GM23338 (cell line): ENCODE measurements at regions not wholly inside any gene's neighbourhood (a gene's known extent, or its start where the extent isn't known, plus 50 kb on each side); places are given as distances from the start of the nearest gene placed in this dataset.

Source experiments
- ATAC-seq: fragments of 200-7000 bp; cut with Tn5 transposase; 3 replicates; pipeline ENCODE4 v1.9.1; 2020
- DNase-seq: peaks from one replicate; pipeline ENCODE4 v3.0.0-alpha.2; 2015; ENCODE audit warnings: low spot score
- H2AFZ ChIP-seq: fragments of 200-600 bp; sonication (generic); 2 replicates; pipeline ENCODE4 v1.8.0; 2016; ENCODE audit warnings: antibody characterized with exemption, mild to moderate bottlenecking, moderate library complexity
- H3F3A ChIP-seq: fragments of 200-600 bp; sonication (generic); replicated peaks from 2 replicates; pipeline ENCODE4 v1.8.0; 2017; ENCODE audit warnings: antibody characterized with exemption, mixed run types, low read depth
- H3K27ac ChIP-seq: fragments of 200-600 bp; sonication (generic); 2 replicates; pipeline ENCODE4 v1.6.1; 2016; ENCODE audit warnings: low read depth
- H3K27me3 ChIP-seq: fragments of 200-600 bp; sonication (generic); 2 replicates; pipeline ENCODE4 v1.8.0; 2016; ENCODE audit warnings: mild to moderate bottlenecking, mixed run types, moderate library complexity; ENCODE audit not compliant: insufficient read depth
- H3K36me3 ChIP-seq: fragments of 200-600 bp; sonication (generic); 2 replicates; pipeline ENCODE4 v1.8.0; 2016; ENCODE audit warnings: mild to moderate bottlenecking; ENCODE audit not compliant: insufficient read depth
- H3K4me1 ChIP-seq: fragments of 200-600 bp; sonication (generic); 2 replicates; pipeline ENCODE4 v1.8.0; 2016; ENCODE audit warnings: mild to moderate bottlenecking, moderate library complexity; ENCODE audit not compliant: insufficient read depth
- H3K4me2 ChIP-seq: fragments of 200-600 bp; sonication (generic); 2 replicates; pipeline ENCODE4 v1.7.1; 2017; ENCODE audit warnings: mixed run types
- H3K4me3 ChIP-seq: fragments of 200-600 bp; sonication (generic); 2 replicates; pipeline ENCODE4 v1.6.1; 2016; ENCODE audit warnings: mixed run types
- H3K79me2 ChIP-seq: fragments of 200-600 bp; sonication (generic); replicated peaks from 2 replicates; pipeline ENCODE4 v1.8.0; 2017; ENCODE audit warnings: mild to moderate bottlenecking; ENCODE audit not compliant: insufficient read depth
- H3K9me2 ChIP-seq: fragments of 200-600 bp; sonication (generic); 2 replicates; pipeline ENCODE4 v1.8.0; 2017; ENCODE audit not compliant: insufficient read depth
- H4K20me1 ChIP-seq: fragments of 200-600 bp; sonication (generic); replicated peaks from 2 replicates; pipeline ENCODE4 v1.8.0; 2017; ENCODE audit warnings: mild to moderate bottlenecking; ENCODE audit not compliant: insufficient read depth
- H3K27ac Mint-ChIP-seq: 2 replicates; pipeline ENCODE4 v1.8.0; 2020; ENCODE audit warnings: inconsistent platforms, mild to moderate bottlenecking, moderate library complexity, mixed read lengths
- H3K27me3 Mint-ChIP-seq: 3 replicates; pipeline ENCODE4 v1.8.0; 2022; ENCODE audit warnings: low read depth, mild to moderate bottlenecking, moderate library complexity, mixed read lengths, inconsistent platforms; ENCODE audit not compliant: insufficient read depth, poor library complexity
- H3K36me3 Mint-ChIP-seq: 3 replicates; pipeline ENCODE4 v1.8.0; 2021; ENCODE audit warnings: low read depth, mild to moderate bottlenecking, inconsistent platforms, moderate library complexity, mixed read lengths
- H3K4me1 Mint-ChIP-seq: 3 replicates; pipeline ENCODE4 v1.8.0; 2020; ENCODE audit warnings: mild to moderate bottlenecking, inconsistent platforms, mixed read lengths
- H3K4me3 Mint-ChIP-seq: 3 replicates; pipeline ENCODE4 v1.8.0; 2021; ENCODE audit warnings: moderate library complexity, mild to moderate bottlenecking, inconsistent platforms, mixed read lengths
- H3K9me3 Mint-ChIP-seq: 3 replicates; pipeline ENCODE4 v1.8.0; 2020; ENCODE audit warnings: moderate library complexity, mild to moderate bottlenecking, inconsistent platforms, mixed read lengths
- CREB1 ChIP-seq: fragments of 250-450 bp; sonication (Bioruptor Pico); IDR thresholded peaks from 2 replicates; pipeline ENCODE4 v1.5.0; 2020; ENCODE audit warnings: low read depth, mild to moderate bottlenecking, moderate library complexity
- EZH2phosphoT487 ChIP-seq: fragments of 200-600 bp; sonication (generic); IDR thresholded peaks from one replicate; pipeline ENCODE4 v1.8.1; 2018; ENCODE audit warnings: antibody characterized with exemption; ENCODE audit not compliant: unreplicated experiment
- JUNB ChIP-seq: IDR thresholded peaks from one replicate; pipeline ENCODE4 v1.6.1; 2016; ENCODE audit warnings: antibody characterized with exemption; ENCODE audit not compliant: unreplicated experiment
- NANOG ChIP-seq: IDR thresholded peaks from 2 replicates; pipeline ENCODE4 v1.6.1; 2016; ENCODE audit warnings: antibody characterized with exemption, borderline replicate concordance
- POLR2AphosphoS5 ChIP-seq: IDR thresholded peaks from 2 replicates; pipeline ENCODE4 v1.6.1; 2016; ENCODE audit warnings: antibody characterized with exemption, low read depth
- REST ChIP-seq: IDR thresholded peaks from one replicate; pipeline ENCODE4 v1.6.1; 2018; ENCODE audit warnings: antibody characterized with exemption; ENCODE audit not compliant: unreplicated experiment
- STAT1 ChIP-seq: IDR thresholded peaks from one replicate; pipeline ENCODE4 v1.6.1; 2016; ENCODE audit warnings: antibody characterized with exemption; ENCODE audit not compliant: unreplicated experiment
- ZNF114 ChIP-seq: fragments of 250-450 bp; sonication (Bioruptor Pico); IDR thresholded peaks from 2 replicates; pipeline ENCODE4 v1.5.0; 2020; ENCODE audit warnings: mild to moderate bottlenecking, moderate library complexity
- ZNF331 ChIP-seq: fragments of 250-450 bp; sonication (Bioruptor Pico); IDR thresholded peaks from 2 replicates; pipeline ENCODE4 v1.5.0; 2020; ENCODE audit warnings: low read depth, mild to moderate bottlenecking, moderate library complexity
- TF ChIP-seq, protein P1 (sequence below): IDR thresholded peaks from 2 replicates; pipeline ENCODE4 v1.6.1; 2016; ENCODE audit warnings: antibody characterized with exemption
- TF ChIP-seq, protein P2 (sequence below), 2 experiments: fragments of 200-600 bp in 1 of 2; sonication (generic) in 1 of 2; conservative IDR thresholded peaks; 2 replicates each; pipeline versions ENCODE4 v1.5.1 to v1.6.1; 2016 to 2017; ENCODE audit warnings: antibody characterized with exemption in 2 of 2, low read depth in 2 of 2, mild to moderate bottlenecking in 2 of 2, moderate library complexity in 1 of 2

- Histone ChIP-seq H3K27ac (no peak overlapping the region), H3K79me2 (no peaks in the 10 kb centered on the region), H3K36me3 (no peaks in the 10 kb centered on the region), H2AFZ (no peak overlapping the region), H4K20me1 (no peaks in the 10 kb centered on the region), H3K27me3 (no peaks in the 10 kb centered on the region), H3K4me2 (no peak overlapping the region), H3F3A (no peaks in the 10 kb centered on the region), H3K4me1 (peaks cover 26% of the 10 kb centered on the region), H3K9me2 (0 out of 2 replicates have a peak, but pooled peaks cover 3% of the 10 kb centered on the region), H3K4me3 (no peak overlapping the region)
- H3K36me3 Mint-ChIP-seq, result peaks cover 5% of the 10 kb centered on the region; the same call in 2 of the 3 replicates
- peak; percentile 66 for ATAC-seq
- H3K4me1 Mint-ChIP-seq, result peaks cover 23% of the 10 kb centered on the region
- TF ChIP-seq REST, result no peak
- TF ChIP-seq ZNF114 (CRISPR knock-in tag), result no peak
- TF ChIP-seq CREB1 (CRISPR knock-in tag), result no peak
- TF ChIP-seq, protein P1, sequence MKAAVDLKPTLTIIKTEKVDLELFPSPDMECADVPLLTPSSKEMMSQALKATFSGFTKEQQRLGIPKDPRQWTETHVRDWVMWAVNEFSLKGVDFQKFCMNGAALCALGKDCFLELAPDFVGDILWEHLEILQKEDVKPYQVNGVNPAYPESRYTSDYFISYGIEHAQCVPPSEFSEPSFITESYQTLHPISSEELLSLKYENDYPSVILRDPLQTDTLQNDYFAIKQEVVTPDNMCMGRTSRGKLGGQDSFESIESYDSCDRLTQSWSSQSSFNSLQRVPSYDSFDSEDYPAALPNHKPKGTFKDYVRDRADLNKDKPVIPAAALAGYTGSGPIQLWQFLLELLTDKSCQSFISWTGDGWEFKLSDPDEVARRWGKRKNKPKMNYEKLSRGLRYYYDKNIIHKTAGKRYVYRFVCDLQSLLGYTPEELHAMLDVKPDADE, result no peak
- no peak for TF ChIP-seq EZH2phosphoT487
- TF ChIP-seq STAT1, result no peak
- no peak for TF ChIP-seq NANOG
- TF ChIP-seq JUNB, result no peak
- TF ChIP-seq, protein P2, sequence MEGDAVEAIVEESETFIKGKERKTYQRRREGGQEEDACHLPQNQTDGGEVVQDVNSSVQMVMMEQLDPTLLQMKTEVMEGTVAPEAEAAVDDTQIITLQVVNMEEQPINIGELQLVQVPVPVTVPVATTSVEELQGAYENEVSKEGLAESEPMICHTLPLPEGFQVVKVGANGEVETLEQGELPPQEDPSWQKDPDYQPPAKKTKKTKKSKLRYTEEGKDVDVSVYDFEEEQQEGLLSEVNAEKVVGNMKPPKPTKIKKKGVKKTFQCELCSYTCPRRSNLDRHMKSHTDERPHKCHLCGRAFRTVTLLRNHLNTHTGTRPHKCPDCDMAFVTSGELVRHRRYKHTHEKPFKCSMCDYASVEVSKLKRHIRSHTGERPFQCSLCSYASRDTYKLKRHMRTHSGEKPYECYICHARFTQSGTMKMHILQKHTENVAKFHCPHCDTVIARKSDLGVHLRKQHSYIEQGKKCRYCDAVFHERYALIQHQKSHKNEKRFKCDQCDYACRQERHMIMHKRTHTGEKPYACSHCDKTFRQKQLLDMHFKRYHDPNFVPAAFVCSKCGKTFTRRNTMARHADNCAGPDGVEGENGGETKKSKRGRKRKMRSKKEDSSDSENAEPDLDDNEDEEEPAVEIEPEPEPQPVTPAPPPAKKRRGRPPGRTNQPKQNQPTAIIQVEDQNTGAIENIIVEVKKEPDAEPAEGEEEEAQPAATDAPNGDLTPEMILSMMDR (conservative IDR thresholded peaks at IDR 0.05; ENCODE audit: low read depth in 2 of 2), result no peak
- no peak for TF ChIP-seq ZNF331 (CRISPR knock-in tag)
- no peak for TF ChIP-seq POLR2AphosphoS5
- H3K9me3 Mint-ChIP-seq, result peaks cover 8% of the 10 kb centered on the region; the same call in 2 of the 3 replicates
- no peak overlapping the region for H3K4me3 Mint-ChIP-seq
- peak; percentile 10 for DNase-seq
- H3K27ac Mint-ChIP-seq, result 0 out of 2 replicates have a peak overlapping the region, but pooled peaks have one; percentile 10
- peaks cover 2% of the 10 kb centered on the region for H3K27me3 Mint-ChIP-seq
These were observed 50.5 kb upstream of the FOXP2 start for GRCh38 chr7:114364151-114364550.
